ENCODE measurements at regions not wholly inside any gene's neighbourhood (a gene's known extent, or its start where the extent isn't known, plus 50 kb on each side); places are given as distances from the start of the nearest gene placed in this dataset.
A peak's percentile ranks its signal among the peaks of the same experiment; 100 is the strongest.
"Not testable (repeated sequence)": the region's sequence is repeated elsewhere in the genome, so short reads cannot be mapped to it uniquely, and the experiment has no call there.

DNA sequence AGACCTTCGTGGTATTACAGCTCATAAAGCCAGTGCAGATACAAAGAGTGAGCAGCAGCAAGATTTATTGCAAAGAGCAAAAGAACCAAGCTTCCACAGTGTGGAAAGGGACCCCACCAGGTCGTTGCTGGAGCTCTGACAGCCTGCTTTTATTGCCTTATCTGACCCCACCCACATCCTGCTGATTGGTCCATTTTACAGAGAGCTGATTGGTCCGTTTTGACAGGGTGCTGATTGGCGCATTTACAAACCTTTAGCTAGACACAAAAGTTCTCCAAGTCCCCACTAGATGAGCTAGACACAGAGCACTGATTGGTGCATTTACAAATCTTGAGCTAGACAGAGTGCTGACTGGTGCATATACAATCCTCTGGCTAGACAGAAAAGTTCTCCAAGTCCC is 74.9 kb upstream of the ATP5MC3 start:
- CTCF ChIA-PET; H4K20me1 ChIP-seq (ENCODE audit: insufficient read depth); H3K36me3 ChIP-seq (ENCODE audit: control insufficient read depth in 1 of 2, insufficient read depth in 2 of 2, low read length in 2 of 2); H3K9me2 ChIP-seq (ENCODE audit: insufficient read depth); RAD21 ChIA-PET (ENCODE audit: low non-redundant PET in 1 of 2, low total read pairs in 2 of 2, uncharacterized antibody in 2 of 2, unreplicated experiment in 2 of 2); ATAC-seq; H3K9ac ChIP-seq (ENCODE audit: low read length); H3K27me3 ChIP-seq (ENCODE audit: insufficient read depth, low read length); H3K27ac ChIP-seq (ENCODE audit: low read depth, low read length); H3K79me2 ChIP-seq (ENCODE audit: insufficient read depth, low read length); POLR2A ChIA-PET; H3K4me1 ChIP-seq (ENCODE audit: control insufficient read depth in 1 of 2, insufficient read depth in 2 of 2, low read length in 2 of 2); H2AFZ ChIP-seq (ENCODE audit: low read depth, low read length, poor library complexity, severe bottlenecking); intact Hi-C loops (cut with micrococcal nuclease); DNase-seq (ENCODE audit: low read depth, low spot score); BruUV-seq (replicated peaks); H3K4me2 ChIP-seq (ENCODE audit: low read length); H3K9me3 ChIP-seq (ENCODE audit: control insufficient read depth in 1 of 2, insufficient read depth in 1 of 2, low read depth in 1 of 2, low read length in 2 of 2); H3K4me3 ChIP-seq (replicated peaks in 1 of 2; ENCODE audit: low read depth in 1 of 2, low read length in 2 of 2): not testable (repeated sequence)

DNA sequence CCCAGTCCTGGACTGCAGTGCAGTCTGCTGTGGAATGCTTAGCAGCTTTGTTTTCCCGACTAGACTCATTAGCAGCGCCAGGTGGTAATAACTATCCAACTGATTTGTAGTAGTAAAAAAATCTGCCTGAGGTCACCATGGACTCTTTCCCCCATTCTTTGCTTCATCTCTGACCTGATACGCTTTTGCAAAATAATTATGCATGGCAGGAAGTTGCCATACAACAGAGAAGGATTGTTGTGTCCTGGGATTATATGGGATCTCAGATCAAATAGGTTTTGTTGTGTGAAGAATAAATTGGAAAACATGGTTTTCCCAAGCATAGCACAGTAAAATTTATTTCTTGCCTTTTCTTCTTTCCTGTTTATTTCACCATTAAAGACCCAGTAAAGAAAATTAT is 72.4 kb upstream of the ATP5MC3 start:
- ChIA-PET RAD21 (ENCODE audit: low non-redundant PET in 1 of 2, low total read pairs in 2 of 2, uncharacterized antibody in 2 of 2, unreplicated experiment in 2 of 2) (no interaction called here), CTCF (no interaction called here), POLR2A (no interaction called here)
- Histone ChIP-seq H3K4me2 (ENCODE audit: low read length) (no peak overlapping the region), H3K79me2 (ENCODE audit: insufficient read depth, low read length) (no peaks in the 10 kb centered on the region), H3K27me3 (ENCODE audit: insufficient read depth, low read length) (no peaks in the 10 kb centered on the region), H3K9me3 (ENCODE audit: control insufficient read depth in 1 of 2, insufficient read depth in 1 of 2, low read depth in 1 of 2, low read length in 2 of 2) (no peaks in the 10 kb centered on the region), H3K36me3 (ENCODE audit: control insufficient read depth in 1 of 2, insufficient read depth in 2 of 2, low read length in 2 of 2) (no peaks in the 10 kb centered on the region), H3K4me3 (replicated peaks in 1 of 2; ENCODE audit: low read depth in 1 of 2, low read length in 2 of 2) (no peak overlapping the region), H3K9ac (ENCODE audit: low read length) (no peak overlapping the region), H4K20me1 (ENCODE audit: insufficient read depth) (no peaks in the 10 kb centered on the region), H3K4me1 (ENCODE audit: control insufficient read depth in 1 of 2, insufficient read depth in 2 of 2, low read length in 2 of 2) (no peaks in the 10 kb centered on the region), H3K27ac (ENCODE audit: low read depth, low read length) (no peak overlapping the region), H2AFZ (ENCODE audit: low read depth, low read length, poor library complexity, severe bottlenecking) (peak overlapping the region; percentile 45), H3K9me2 (ENCODE audit: insufficient read depth) (no peaks in the 10 kb centered on the region)
- TF ChIP-seq POLR2AphosphoS5 (IDR thresholded peaks at IDR 0.05; ENCODE audit: low read depth, low read length) (no peak), POLR2A (IDR thresholded peaks at IDR 0.05; ENCODE audit: borderline replicate concordance, extremely low read depth, insufficient read depth, insufficient read length) (no peak), ZFX (IDR thresholded peaks at IDR 0.05) (no peak), ATF3 (IDR thresholded peaks at IDR 0.05) (no peak), FOSL1 (IDR thresholded peaks at IDR 0.05; ENCODE audit: low read depth) (no peak), RAD21 (IDR thresholded peaks at IDR 0.05; ENCODE audit: low read depth) (no peak), YY1 (IDR thresholded peaks at IDR 0.05; ENCODE audit: extremely low read depth, insufficient replicate concordance, low read depth, low read length) (no peak), EGR1 (IDR thresholded peaks at IDR 0.05; ENCODE audit: low read depth) (no peak), ZNF274 (IDR thresholded peaks at IDR 0.05; ENCODE audit: low read depth, low read length) (no peak), EZH2 (IDR thresholded peaks at IDR 0.05) (no peak), SP1 (IDR thresholded peaks at IDR 0.05; ENCODE audit: low read depth) (no peak), ELF1 (IDR thresholded peaks at IDR 0.05; ENCODE audit: borderline replicate concordance, low read depth) (no peak)
- TF ChIP-seq, protein P1, sequence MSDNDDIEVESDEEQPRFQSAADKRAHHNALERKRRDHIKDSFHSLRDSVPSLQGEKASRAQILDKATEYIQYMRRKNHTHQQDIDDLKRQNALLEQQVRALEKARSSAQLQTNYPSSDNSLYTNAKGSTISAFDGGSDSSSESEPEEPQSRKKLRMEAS (IDR thresholded peaks at IDR 0.05): no peak
- TF ChIP-seq, protein P2, sequence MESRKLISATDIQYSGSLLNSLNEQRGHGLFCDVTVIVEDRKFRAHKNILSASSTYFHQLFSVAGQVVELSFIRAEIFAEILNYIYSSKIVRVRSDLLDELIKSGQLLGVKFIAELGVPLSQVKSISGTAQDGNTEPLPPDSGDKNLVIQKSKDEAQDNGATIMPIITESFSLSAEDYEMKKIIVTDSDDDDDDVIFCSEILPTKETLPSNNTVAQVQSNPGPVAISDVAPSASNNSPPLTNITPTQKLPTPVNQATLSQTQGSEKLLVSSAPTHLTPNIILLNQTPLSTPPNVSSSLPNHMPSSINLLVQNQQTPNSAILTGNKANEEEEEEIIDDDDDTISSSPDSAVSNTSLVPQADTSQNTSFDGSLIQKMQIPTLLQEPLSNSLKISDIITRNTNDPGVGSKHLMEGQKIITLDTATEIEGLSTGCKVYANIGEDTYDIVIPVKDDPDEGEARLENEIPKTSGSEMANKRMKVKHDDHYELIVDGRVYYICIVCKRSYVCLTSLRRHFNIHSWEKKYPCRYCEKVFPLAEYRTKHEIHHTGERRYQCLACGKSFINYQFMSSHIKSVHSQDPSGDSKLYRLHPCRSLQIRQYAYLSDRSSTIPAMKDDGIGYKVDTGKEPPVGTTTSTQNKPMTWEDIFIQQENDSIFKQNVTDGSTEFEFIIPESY (IDR thresholded peaks at IDR 0.05; ENCODE audit: extremely low read depth, insufficient replicate concordance, low read length): no peak
- TF ChIP-seq, protein P3, sequence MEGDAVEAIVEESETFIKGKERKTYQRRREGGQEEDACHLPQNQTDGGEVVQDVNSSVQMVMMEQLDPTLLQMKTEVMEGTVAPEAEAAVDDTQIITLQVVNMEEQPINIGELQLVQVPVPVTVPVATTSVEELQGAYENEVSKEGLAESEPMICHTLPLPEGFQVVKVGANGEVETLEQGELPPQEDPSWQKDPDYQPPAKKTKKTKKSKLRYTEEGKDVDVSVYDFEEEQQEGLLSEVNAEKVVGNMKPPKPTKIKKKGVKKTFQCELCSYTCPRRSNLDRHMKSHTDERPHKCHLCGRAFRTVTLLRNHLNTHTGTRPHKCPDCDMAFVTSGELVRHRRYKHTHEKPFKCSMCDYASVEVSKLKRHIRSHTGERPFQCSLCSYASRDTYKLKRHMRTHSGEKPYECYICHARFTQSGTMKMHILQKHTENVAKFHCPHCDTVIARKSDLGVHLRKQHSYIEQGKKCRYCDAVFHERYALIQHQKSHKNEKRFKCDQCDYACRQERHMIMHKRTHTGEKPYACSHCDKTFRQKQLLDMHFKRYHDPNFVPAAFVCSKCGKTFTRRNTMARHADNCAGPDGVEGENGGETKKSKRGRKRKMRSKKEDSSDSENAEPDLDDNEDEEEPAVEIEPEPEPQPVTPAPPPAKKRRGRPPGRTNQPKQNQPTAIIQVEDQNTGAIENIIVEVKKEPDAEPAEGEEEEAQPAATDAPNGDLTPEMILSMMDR (IDR thresholded peaks at IDR 0.05 in 2 of 3, conservative IDR thresholded peaks at IDR 0.05 in 1 of 3; ENCODE audit: borderline replicate concordance in 1 of 3, insufficient read depth in 1 of 3, low read depth in 2 of 3, low read length in 2 of 3): no peak
- intact Hi-C loops (cut with micrococcal nuclease): no loop called here
- DNase-seq (ENCODE audit: low read depth, low spot score) (no peak), ATAC-seq (no peak)
- BruUV-seq (replicated peaks): no TSS peak
